KMS-11 (cell line): ENCODE measurements at regions not wholly inside any gene's neighbourhood (a gene's known extent, or its start where the extent isn't known, plus 50 kb on each side); places are given as distances from the start of the nearest gene placed in this dataset.

Experiments
- H2AFZ ChIP-seq: fragments of 200-600 bp; sonication (generic); 2 replicates; pipeline ENCODE4 v1.6.1; 2016; ENCODE audit warnings: antibody characterized with exemption, mixed run types, low read depth
- H3K27ac ChIP-seq: fragments of 200-600 bp; sonication (generic); 2 replicates; pipeline ENCODE4 v1.6.1; 2016; ENCODE audit warnings: mild to moderate bottlenecking, mixed run types
- H3K27me3 ChIP-seq: fragments of 200-600 bp; sonication (generic); 2 replicates; pipeline ENCODE4 v1.6.1; 2017; ENCODE audit warnings: mild to moderate bottlenecking, low read depth, mixed run types, moderate library complexity; ENCODE audit not compliant: insufficient read depth
- H3K36me3 ChIP-seq: fragments of 200-600 bp; sonication (generic); 2 replicates; pipeline ENCODE4 v1.6.1; 2017; ENCODE audit warnings: mild to moderate bottlenecking, mixed run types; ENCODE audit not compliant: insufficient read depth
- H3K4me1 ChIP-seq: fragments of 200-600 bp; sonication (generic); 2 replicates; pipeline ENCODE4 v1.6.1; 2016; ENCODE audit warnings: mild to moderate bottlenecking, low read depth, mixed run types; ENCODE audit not compliant: poor library complexity, severe bottlenecking
- H3K4me2 ChIP-seq: fragments of 200-600 bp; sonication (generic); 2 replicates; pipeline ENCODE4 v1.7.0; 2016; ENCODE audit warnings: mild to moderate bottlenecking, mixed run types
- H3K4me3 ChIP-seq: fragments of 200-600 bp; sonication (generic); IDR thresholded peaks from 2 replicates; pipeline ENCODE4 v1.6.1; 2017; ENCODE audit warnings: low read depth, low read length, mixed read lengths; ENCODE audit not compliant: insufficient read depth
- H3K79me2 ChIP-seq: fragments of 200-600 bp; sonication (generic); 2 replicates; pipeline ENCODE4 v1.6.1; 2016; ENCODE audit warnings: low read depth, mixed run types; ENCODE audit not compliant: insufficient read depth
- H3K9ac ChIP-seq: fragments of 200-600 bp; sonication (generic); 2 replicates; pipeline ENCODE4 v1.6.1; 2016; ENCODE audit warnings: mild to moderate bottlenecking, mixed run types
- H4K20me1 ChIP-seq: fragments of 200-600 bp; sonication (generic); 2 replicates; pipeline ENCODE4 v1.6.1; 2016; ENCODE audit warnings: mild to moderate bottlenecking, mixed run types; ENCODE audit not compliant: insufficient read depth
- CTCF ChIP-seq: fragments of 200-600 bp; sonication (generic); conservative IDR thresholded peaks from 2 replicates; pipeline ENCODE4 v1.6.1; 2017; ENCODE audit warnings: low read depth, mild to moderate bottlenecking, antibody characterized with exemption, low read length, moderate library complexity, mixed read lengths

- Histone ChIP-seq H3K27ac (no peak overlapping the region), H3K36me3 (no peaks in the 10 kb centered on the region), H3K4me3 (no peak overlapping the region), H2AFZ (no peak overlapping the region), H3K27me3 (no peaks in the 10 kb centered on the region), H4K20me1 (no peaks in the 10 kb centered on the region), H3K79me2 (no peaks in the 10 kb centered on the region), H3K9ac (no peak overlapping the region), H3K4me1 (no peaks in the 10 kb centered on the region), H3K4me2 (no peak overlapping the region)
- no peak for TF ChIP-seq CTCF
Observed at GRCh38 chr10:113480851-113481502, 71.9 kb upstream of the HABP2 start.

GRCh38 chr10:113484487-113484886 is 68.4 kb upstream of the HABP2 start:
- Histone ChIP-seq H4K20me1 (no peaks in the 10 kb centered on the region), H2AFZ (no peak overlapping the region), H3K36me3 (no peaks in the 10 kb centered on the region), H3K79me2 (no peaks in the 10 kb centered on the region), H3K27me3 (no peaks in the 10 kb centered on the region), H3K9ac (no peak overlapping the region), H3K4me1 (no peaks in the 10 kb centered on the region), H3K4me2 (no peak overlapping the region), H3K27ac (no peak overlapping the region), H3K4me3 (no peak overlapping the region)
- no peak for TF ChIP-seq CTCF

GRCh38 chr10:113485736-113486135 is 67.1 kb upstream of the HABP2 start:
- Histone ChIP-seq H3K36me3 (no peaks in the 10 kb centered on the region), H3K27me3 (no peaks in the 10 kb centered on the region), H4K20me1 (no peaks in the 10 kb centered on the region), H3K9ac (no peak overlapping the region), H3K4me1 (no peaks in the 10 kb centered on the region), H2AFZ (no peak overlapping the region), H3K4me2 (no peak overlapping the region), H3K27ac (no peak overlapping the region), H3K4me3 (no peak overlapping the region), H3K79me2 (no peaks in the 10 kb centered on the region)
- TF ChIP-seq CTCF, result no peak

GRCh38 chr10:113486531-113486930 is 66.3 kb upstream of the HABP2 start:
- H3K27me3 ChIP-seq, result no peaks in the 10 kb centered on the region
- H3K4me2 ChIP-seq, result no peak overlapping the region
- no peaks in the 10 kb centered on the region for H3K36me3 ChIP-seq

More at GRCh38 chr10:113486531-113486930, 66.3 kb upstream of the HABP2 start:
- Histone ChIP-seq H2AFZ (no peak overlapping the region), H3K27ac (no peak overlapping the region), H3K79me2 (no peaks in the 10 kb centered on the region), H4K20me1 (no peaks in the 10 kb centered on the region), H3K4me3 (no peak overlapping the region), H3K9ac (no peak overlapping the region), H3K4me1 (no peaks in the 10 kb centered on the region)
- TF ChIP-seq CTCF, result no peak
